ENCODE measurements at regions not wholly inside any gene's neighbourhood (a gene's known extent, or its start where the extent isn't known, plus 50 kb on each side); places are given as distances from the start of the nearest gene placed in this dataset.

DNA sequence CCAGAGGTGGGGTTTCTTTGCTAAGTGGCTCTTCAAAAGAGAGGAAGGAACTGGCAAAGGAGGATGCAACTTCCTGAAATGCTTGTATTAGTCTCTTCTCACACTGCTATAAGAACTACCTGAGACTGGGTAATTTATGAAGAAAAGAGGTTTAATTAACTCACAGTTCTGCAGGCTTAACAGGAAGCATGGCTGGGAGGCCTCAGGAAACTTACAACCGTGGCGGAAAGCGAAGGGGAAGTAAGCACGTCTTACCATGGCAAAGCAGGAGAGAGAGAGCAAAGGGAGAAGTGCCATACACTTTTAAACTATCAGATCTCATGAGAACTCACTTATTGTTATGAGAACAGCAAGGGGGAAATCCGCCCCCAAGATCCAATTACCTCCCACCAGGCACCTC lies 505.7 kb downstream of the ZNF674 start:
- TF ChIP-seq POLR2A (IDR thresholded peaks at IDR 0.05; ENCODE audit: extremely low read depth, insufficient read length) = no peak
- no peak for TF ChIP-seq CTCF (IDR thresholded peaks at IDR 0.05; ENCODE audit: low read depth, low read length)

Measured in NB4 (cell line).